K562 (cell line): ENCODE measurements at regions not wholly inside any gene's neighbourhood (a gene's known extent, or its start where the extent isn't known, plus 50 kb on each side); places are given as distances from the start of the nearest gene placed in this dataset.

Experiments used
- ATAC-seq: fragments of 200-7000 bp; cut with Tn5 transposase; 3 replicates; pipeline ENCODE4 v1.9.1; 2020; ENCODE audit warnings: moderate library complexity
- BruUV-seq: library from RNA; stranded (reverse); fragments of 400-500 nt; replicated peaks from 2 replicates; lab custom pipeline; 2021; lab: Mats Ljungman, UMichigan
- CTCF ChIA-PET: fragments of 300-600 bp; formaldehyde crosslinking; extraction: SDS; loops from one replicate; lab custom pipeline; 2021; ENCODE audit warnings: low intra/inter-chr PET ratio; lab: Yijun Ruan, JAX
- POLR2A ChIA-PET: fragments of 300-600, 350-650 bp; sonication (Branson Sonifier 250); formaldehyde crosslinking; extraction: SDS; loops from one replicate; lab custom pipeline; 2021; ENCODE audit warnings: antibody characterized with exemption, inconsistent platforms; lab: Yijun Ruan, JAX
- DNase-seq, 4 experiments: peaks; one replicate each; pipeline versions ENCODE4 v3.0.0 to v3.0.0-alpha.2; 2011 to 2018; ENCODE audit warnings: low spot score in 3 of 4, mixed read lengths in 3 of 4; ENCODE audit errors: extremely low read depth in 1 of 4
- FAIRE-seq: peaks from 2 replicates; lab custom pipeline; 2011; peaks lifted over from hg19 to GRCh38; lab: Jason Lieb, UNC
- H2AFZ ChIP-seq: 2 replicates; pipeline ENCODE4 v1.6.0; 2011; ENCODE audit warnings: low read depth, low read length, control low read depth, inconsistent platforms
- H3K27ac ChIP-seq: fragments of 200-600 bp; 3 replicates; pipeline ENCODE4 v1.8.0; 2011; ENCODE audit warnings: low read depth, mild to moderate bottlenecking, control low read depth, inconsistent platforms, low read length, moderate library complexity, mixed read lengths; ENCODE audit errors: extremely low read depth
- H3K27me3 ChIP-seq, 2 experiments: fragments of 300-600 bp in 1 of 2; 2 replicates in 1 of 2; 3 replicates in 1 of 2; pipeline versions ENCODE4 v1.6.0 to v1.8.0; 2011; ENCODE audit warnings: inconsistent platforms in 2 of 2, low read length in 2 of 2, mild to moderate bottlenecking in 1 of 2, mixed read lengths in 1 of 2, moderate library complexity in 1 of 2; ENCODE audit not compliant: control insufficient read depth in 2 of 2, insufficient read depth in 2 of 2
- H3K36me3 ChIP-seq: fragments of 300-600 bp; 3 replicates; pipeline ENCODE4 v1.8.0; 2011; ENCODE audit warnings: mild to moderate bottlenecking, low read length, inconsistent platforms; ENCODE audit not compliant: control insufficient read depth, insufficient read depth
- H3K4me1 ChIP-seq, 2 experiments: fragments of 200-600 bp in 1 of 2; replicated peaks in 1 of 2; 2 replicates in 1 of 2; 3 replicates in 1 of 2; pipeline versions ENCODE4 v1.5.1 to v1.8.0; 2011; ENCODE audit warnings: inconsistent platforms in 2 of 2, low read length in 2 of 2, mild to moderate bottlenecking in 1 of 2, mixed read lengths in 1 of 2, moderate library complexity in 1 of 2; ENCODE audit not compliant: control insufficient read depth in 2 of 2, insufficient read depth in 2 of 2
- H3K4me2 ChIP-seq: 2 replicates; pipeline ENCODE4 v1.6.1; 2011; ENCODE audit warnings: low read length, control low read depth, inconsistent platforms, mixed read lengths; ENCODE audit not compliant: insufficient read depth
- H3K4me3 ChIP-seq: fragments of 200-600 bp; sonication (generic), shearing (Covaris generic); 2 replicates; pipeline ENCODE4 v1.5.1; 2016; ENCODE audit warnings: control low read depth, inconsistent platforms
- H3K79me2 ChIP-seq: fragments of 200-600 bp; 3 replicates; pipeline ENCODE4 v1.8.0; 2011; ENCODE audit warnings: low read length, inconsistent platforms; ENCODE audit not compliant: control insufficient read depth, insufficient read depth
- H3K9ac ChIP-seq, 2 experiments: 2 replicates each; pipeline versions ENCODE4 v1.6.0 to v1.6.1; 2011; ENCODE audit warnings: low read depth in 2 of 2, low read length in 2 of 2, control low read depth in 1 of 2, inconsistent platforms in 1 of 2, mild to moderate bottlenecking in 1 of 2, mixed read lengths in 1 of 2; ENCODE audit not compliant: insufficient read depth in 1 of 2
- H3K9me1 ChIP-seq: one replicate; pipeline ENCODE4 v1.6.0; 2011; ENCODE audit warnings: inconsistent platforms, mild to moderate bottlenecking, low read length, moderate library complexity; ENCODE audit not compliant: control insufficient read depth, insufficient read depth
- H3K9me3 ChIP-seq: replicated peaks from 2 replicates; pipeline ENCODE4 v1.5.1; 2011; ENCODE audit warnings: low read depth, low read length, inconsistent platforms; ENCODE audit not compliant: control insufficient read depth, insufficient read depth
- H4K20me1 ChIP-seq: replicated peaks from 2 replicates; pipeline ENCODE4 v1.6.1; 2011; ENCODE audit warnings: low read length, inconsistent platforms, mixed read lengths; ENCODE audit not compliant: control insufficient read depth, insufficient read depth
- CBFA2T2 ChIP-seq: fragments of 450-650 bp; conservative IDR thresholded peaks from 2 replicates; pipeline ENCODE4 v1.6.1; 2017; ENCODE audit warnings: mild to moderate bottlenecking
- CBX5 ChIP-seq: IDR thresholded peaks from 2 replicates; pipeline ENCODE4 v1.6.1; 2014; ENCODE audit warnings: low read depth, borderline replicate concordance
- CSDE1 ChIP-seq, 2 experiments: fragments of 450-650 bp; IDR thresholded peaks; 2 replicates each; pipeline ENCODE4 v1.6.1; 2016; ENCODE audit warnings: mild to moderate bottlenecking in 1 of 2
- EHMT2 ChIP-seq: fragments of 450-650 bp; IDR thresholded peaks from 2 replicates; pipeline ENCODE4 v1.6.1; 2018; ENCODE audit warnings: antibody characterized with exemption
- IRF2 ChIP-seq: sonication (generic); formaldehyde crosslinking; IDR thresholded peaks from 2 replicates; pipeline ENCODE4 v1.8.1; 2022; ENCODE audit warnings: mild to moderate bottlenecking, missing genetic modification reagents
- KAT2B ChIP-seq: IDR thresholded peaks from one replicate; pipeline ENCODE4 v1.6.1; 2012; ENCODE audit warnings: low read depth, mild to moderate bottlenecking, control low read depth, inconsistent platforms, low read length, moderate library complexity
- YY1 ChIP-seq, 3 experiments: IDR thresholded peaks; 2 replicates each; pipeline ENCODE4 v1.6.1; 2011; ENCODE audit warnings: low read length in 2 of 3, mild to moderate bottlenecking in 2 of 3, moderate library complexity in 2 of 3, borderline replicate concordance in 1 of 3, control low read depth in 1 of 3, low read depth in 1 of 3; ENCODE audit not compliant: insufficient read depth in 3 of 3, insufficient replicate concordance in 2 of 3, control insufficient read depth in 1 of 3, insufficient read length in 1 of 3; ENCODE audit errors: extremely low read depth in 1 of 3
- ZBTB1 ChIP-seq: sonication (generic); formaldehyde crosslinking; IDR thresholded peaks from 2 replicates; pipeline ENCODE4 v1.8.1; 2023; ENCODE audit warnings: missing genetic modification reagents, low read depth, mild to moderate bottlenecking, borderline replicate concordance
- ZFPM2 ChIP-seq: fragments of 250-450 bp; sonication (Bioruptor Pico); IDR thresholded peaks from 2 replicates; pipeline ENCODE4 v1.5.1; 2022; ENCODE audit warnings: mild to moderate bottlenecking
- ZNF134 ChIP-seq: fragments of 250-450 bp; sonication (Bioruptor Pico); conservative IDR thresholded peaks from 2 replicates; pipeline ENCODE4 v1.4.0; 2020
- ZNF384 ChIP-seq: IDR thresholded peaks from 2 replicates; pipeline ENCODE4 v1.6.1; 2012; ENCODE audit warnings: low read depth, low read length, improper control_type of control experiment
- WGBS: fragments of 100-300 bp; shearing (Covaris generic); methylation state at CpG from one replicate; pipeline ENCODE4 v1.1.6; 2016; ENCODE audit warnings: low coverage, mixed read lengths; ENCODE audit not compliant: insufficient coverage; ENCODE audit errors: missing lambda C conversion rate; 5-methylcytosine and 5-hydroxymethylcytosine counted together
- in situ Hi-C: fragments of 300-500 bp; cut with MboI; formaldehyde crosslinking; loops from 4 replicates; pipeline ENCODE4 v1.15.0; 2018; ENCODE audit warnings: inconsistent platforms, mixed read lengths
- intact Hi-C: fragments of 100-400 bp; cut with micrococcal nuclease; formaldehyde crosslinking; loops from 2 replicates; pipeline ENCODE4 v1.14.2; 2022
- TF ChIP-seq, protein P1 (sequence below): sonication (generic); formaldehyde crosslinking; IDR thresholded peaks from 2 replicates; pipeline ENCODE4 v1.5.0; 2020; ENCODE audit warnings: missing genetic modification reagents
- TF ChIP-seq, protein P2 (sequence below): fragments of 200-400 bp; formaldehyde crosslinking; IDR thresholded peaks from 2 replicates; pipeline ENCODE4 v1.6.1; 2017; ENCODE audit warnings: mild to moderate bottlenecking, low read depth, low read length, moderate library complexity
- TF ChIP-seq, protein P3 (sequence below): sonication (generic); formaldehyde crosslinking; IDR thresholded peaks from 2 replicates; pipeline ENCODE4 v1.8.0; 2022; ENCODE audit warnings: mild to moderate bottlenecking, missing genetic modification reagents

DNA sequence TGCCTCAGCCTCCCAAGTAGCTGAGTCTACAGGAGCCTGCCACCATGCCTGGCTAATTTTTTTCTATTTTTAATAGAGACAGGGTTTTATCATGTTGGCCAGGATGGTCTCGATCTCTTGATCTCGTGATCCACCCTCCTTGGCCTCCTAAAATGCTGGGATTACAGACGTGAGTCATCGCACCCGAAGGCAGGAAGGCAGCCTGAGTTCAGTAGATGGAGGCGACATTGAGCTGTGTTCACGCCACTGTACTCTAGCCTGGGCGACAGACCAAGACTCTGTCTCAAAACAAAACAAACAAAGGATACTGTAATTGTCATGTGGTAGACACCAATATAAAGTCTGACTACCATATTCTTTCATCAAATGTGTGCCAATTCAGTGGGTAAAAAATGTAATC is 500.9 kb upstream of the DSEL start:
- Histone ChIP-seq H2AFZ (no peak overlapping the region), H3K4me3 (no peak overlapping the region), H3K27me3 (no peaks in the 10 kb centered on the region), H3K4me2 (no peak overlapping the region), H3K36me3 (no peaks in the 10 kb centered on the region), H3K9ac (no peak overlapping the region), H3K27ac (no peak overlapping the region), H4K20me1 (no peaks in the 10 kb centered on the region), H3K9me1 (no peaks in the 10 kb centered on the region), H3K79me2 (no peaks in the 10 kb centered on the region), H3K9me3 (no peaks in the 10 kb centered on the region), H3K4me1 (no peaks in the 10 kb centered on the region)
- POLR2A ChIA-PET = no interaction called here
- TF ChIP-seq CSDE1 (IDR thresholded peaks at IDR 0.05) (no peak), EHMT2 (no peak), ZFPM2 (no peak), IRF2 (CRISPR knock-in tag) (no peak), CBFA2T2 (no peak), ZNF134 (CRISPR knock-in tag) (no peak), ZNF384 (no peak), ZBTB1 (CRISPR knock-in tag) (no peak), CBX5 (no peak), KAT2B (no peak), YY1 (IDR thresholded peaks at IDR 0.05; ENCODE audit: borderline replicate concordance in 1 of 3, control insufficient read depth in 1 of 3, extremely low read depth in 1 of 3, insufficient read depth in 3 of 3, insufficient read length in 1 of 3, insufficient replicate concordance in 2 of 3, low read depth in 1 of 3, low read length in 2 of 3) (no peak)
- TF ChIP-seq, protein P1, sequence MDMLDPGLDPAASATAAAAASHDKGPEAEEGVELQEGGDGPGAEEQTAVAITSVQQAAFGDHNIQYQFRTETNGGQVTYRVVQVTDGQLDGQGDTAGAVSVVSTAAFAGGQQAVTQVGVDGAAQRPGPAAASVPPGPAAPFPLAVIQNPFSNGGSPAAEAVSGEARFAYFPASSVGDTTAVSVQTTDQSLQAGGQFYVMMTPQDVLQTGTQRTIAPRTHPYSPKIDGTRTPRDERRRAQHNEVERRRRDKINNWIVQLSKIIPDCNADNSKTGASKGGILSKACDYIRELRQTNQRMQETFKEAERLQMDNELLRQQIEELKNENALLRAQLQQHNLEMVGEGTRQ (CRISPR knock-in tag) = no peak
- TF ChIP-seq, protein P2, sequence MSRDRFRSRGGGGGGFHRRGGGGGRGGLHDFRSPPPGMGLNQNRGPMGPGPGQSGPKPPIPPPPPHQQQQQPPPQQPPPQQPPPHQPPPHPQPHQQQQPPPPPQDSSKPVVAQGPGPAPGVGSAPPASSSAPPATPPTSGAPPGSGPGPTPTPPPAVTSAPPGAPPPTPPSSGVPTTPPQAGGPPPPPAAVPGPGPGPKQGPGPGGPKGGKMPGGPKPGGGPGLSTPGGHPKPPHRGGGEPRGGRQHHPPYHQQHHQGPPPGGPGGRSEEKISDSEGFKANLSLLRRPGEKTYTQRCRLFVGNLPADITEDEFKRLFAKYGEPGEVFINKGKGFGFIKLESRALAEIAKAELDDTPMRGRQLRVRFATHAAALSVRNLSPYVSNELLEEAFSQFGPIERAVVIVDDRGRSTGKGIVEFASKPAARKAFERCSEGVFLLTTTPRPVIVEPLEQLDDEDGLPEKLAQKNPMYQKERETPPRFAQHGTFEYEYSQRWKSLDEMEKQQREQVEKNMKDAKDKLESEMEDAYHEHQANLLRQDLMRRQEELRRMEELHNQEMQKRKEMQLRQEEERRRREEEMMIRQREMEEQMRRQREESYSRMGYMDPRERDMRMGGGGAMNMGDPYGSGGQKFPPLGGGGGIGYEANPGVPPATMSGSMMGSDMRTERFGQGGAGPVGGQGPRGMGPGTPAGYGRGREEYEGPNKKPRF = no peak
- TF ChIP-seq, protein P3, sequence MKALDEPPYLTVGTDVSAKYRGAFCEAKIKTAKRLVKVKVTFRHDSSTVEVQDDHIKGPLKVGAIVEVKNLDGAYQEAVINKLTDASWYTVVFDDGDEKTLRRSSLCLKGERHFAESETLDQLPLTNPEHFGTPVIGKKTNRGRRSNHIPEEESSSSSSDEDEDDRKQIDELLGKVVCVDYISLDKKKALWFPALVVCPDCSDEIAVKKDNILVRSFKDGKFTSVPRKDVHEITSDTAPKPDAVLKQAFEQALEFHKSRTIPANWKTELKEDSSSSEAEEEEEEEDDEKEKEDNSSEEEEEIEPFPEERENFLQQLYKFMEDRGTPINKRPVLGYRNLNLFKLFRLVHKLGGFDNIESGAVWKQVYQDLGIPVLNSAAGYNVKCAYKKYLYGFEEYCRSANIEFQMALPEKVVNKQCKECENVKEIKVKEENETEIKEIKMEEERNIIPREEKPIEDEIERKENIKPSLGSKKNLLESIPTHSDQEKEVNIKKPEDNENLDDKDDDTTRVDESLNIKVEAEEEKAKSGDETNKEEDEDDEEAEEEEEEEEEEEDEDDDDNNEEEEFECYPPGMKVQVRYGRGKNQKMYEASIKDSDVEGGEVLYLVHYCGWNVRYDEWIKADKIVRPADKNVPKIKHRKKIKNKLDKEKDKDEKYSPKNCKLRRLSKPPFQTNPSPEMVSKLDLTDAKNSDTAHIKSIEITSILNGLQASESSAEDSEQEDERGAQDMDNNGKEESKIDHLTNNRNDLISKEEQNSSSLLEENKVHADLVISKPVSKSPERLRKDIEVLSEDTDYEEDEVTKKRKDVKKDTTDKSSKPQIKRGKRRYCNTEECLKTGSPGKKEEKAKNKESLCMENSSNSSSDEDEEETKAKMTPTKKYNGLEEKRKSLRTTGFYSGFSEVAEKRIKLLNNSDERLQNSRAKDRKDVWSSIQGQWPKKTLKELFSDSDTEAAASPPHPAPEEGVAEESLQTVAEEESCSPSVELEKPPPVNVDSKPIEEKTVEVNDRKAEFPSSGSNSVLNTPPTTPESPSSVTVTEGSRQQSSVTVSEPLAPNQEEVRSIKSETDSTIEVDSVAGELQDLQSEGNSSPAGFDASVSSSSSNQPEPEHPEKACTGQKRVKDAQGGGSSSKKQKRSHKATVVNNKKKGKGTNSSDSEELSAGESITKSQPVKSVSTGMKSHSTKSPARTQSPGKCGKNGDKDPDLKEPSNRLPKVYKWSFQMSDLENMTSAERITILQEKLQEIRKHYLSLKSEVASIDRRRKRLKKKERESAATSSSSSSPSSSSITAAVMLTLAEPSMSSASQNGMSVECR (CRISPR knock-in tag) = no peak
- 4% methylated on average over 3 of the region's 8 CpGs for WGBS
- FAIRE-seq (no peak), DNase-seq (no peak), ATAC-seq (no peak)
- CTCF ChIA-PET = no interaction called here
- intact Hi-C loops (no loop called here), in situ Hi-C loops (no loop called here)
- no TSS peak for BruUV-seq
